GM18508 (cell line): ENCODE measurements at regions not wholly inside any gene's neighbourhood (a gene's known extent, or its start where the extent isn't known, plus 50 kb on each side); places are given as distances from the start of the nearest gene placed in this dataset.

Source experiments
- ATAC-seq: cut with Tn5 transposase; IDR thresholded peaks from one replicate; pipeline ENCODE4 v1.9.1; 2021; ENCODE audit warnings: moderate number of reproducible peaks; ENCODE audit not compliant: insufficient read depth, unreplicated experiment

GRCh38 chr16:85379041-85380001 lies 233.8 kb upstream of the GSE1 start:
- no peak for ATAC-seq

GRCh38 chr16:85380002-85380395 lies 233.1 kb upstream of the GSE1 start:
- no peak for ATAC-seq

GRCh38 chr16:85380905-85381737 lies 232.0 kb upstream of the GSE1 start:
- ATAC-seq = no peak

GRCh38 chr16:85381738-85382592 lies 231.2 kb upstream of the GSE1 start:
- ATAC-seq = no peak

GRCh38 chr16:85382717-85383118 lies 230.4 kb upstream of the GSE1 start:
- ATAC-seq = no peak

- no peak for ATAC-seq
Observed at GRCh38 chr16:85383836-85384832, 229.0 kb upstream of the GSE1 start.

GRCh38 chr16:85384833-85385462 lies 228.2 kb upstream of the GSE1 start:
- no peak for ATAC-seq

GRCh38 chr16:85385463-85386331 lies 227.4 kb upstream of the GSE1 start:
- ATAC-seq = no peak

- no peak for ATAC-seq
Observed at GRCh38 chr16:85386467-85387170, 226.5 kb upstream of the GSE1 start.

- no peak for ATAC-seq
Observed at GRCh38 chr16:85387171-85387507, 226.0 kb upstream of the GSE1 start.

- ATAC-seq = no peak
Observed at GRCh38 chr16:85387731-85388295, 225.3 kb upstream of the GSE1 start.

GRCh38 chr16:85389679-85390470 lies 223.2 kb upstream of the GSE1 start:
- ATAC-seq = no peak

- no peak for ATAC-seq
Observed at GRCh38 chr16:85390511-85391174, 222.5 kb upstream of the GSE1 start.

- no peak for ATAC-seq
Observed at GRCh38 chr16:85391175-85391707, 221.9 kb upstream of the GSE1 start.
